HepG2 (cell line): ENCODE measurements at regions not wholly inside any gene's neighbourhood (a gene's known extent, or its start where the extent isn't known, plus 50 kb on each side); places are given as distances from the start of the nearest gene placed in this dataset.

Source experiments
- ISX ChIP-seq: sonication (generic); formaldehyde crosslinking; conservative IDR thresholded peaks from 2 replicates; pipeline ENCODE4 v1.5.0; 2020; ENCODE audit warnings: missing genetic modification reagents
- MEIS1 ChIP-seq: sonication (generic); formaldehyde crosslinking; IDR thresholded peaks from 2 replicates; pipeline ENCODE4 v1.9.0; 2021; ENCODE audit warnings: mild to moderate bottlenecking, missing genetic modification reagents, moderate library complexity, borderline replicate concordance
- POLR2AphosphoS5 ChIP-seq: IDR thresholded peaks from 2 replicates; pipeline ENCODE4 v1.6.1; 2012; ENCODE audit warnings: low read depth, low read length
- RCOR2 ChIP-seq: IDR thresholded peaks from 2 replicates; pipeline ENCODE4 v1.6.1; 2016; ENCODE audit warnings: missing biosample characterization, missing genetic modification reagents
- TP53 ChIP-seq: sonication (generic); formaldehyde crosslinking; conservative IDR thresholded peaks from 2 replicates; pipeline ENCODE4 v1.4.0; 2020; ENCODE audit warnings: missing genetic modification reagents
- ZBTB7A ChIP-seq: sonication (generic); formaldehyde crosslinking; IDR thresholded peaks from 2 replicates; pipeline ENCODE4 v1.8.0; 2022; ENCODE audit warnings: mild to moderate bottlenecking, missing genetic modification reagents
- ZMAT3 ChIP-seq: sonication (generic); formaldehyde crosslinking; conservative IDR thresholded peaks from 2 replicates; pipeline ENCODE4 v1.7.0; 2021; ENCODE audit warnings: missing genetic modification reagents
- ZNF644 ChIP-seq: IDR thresholded peaks from 2 replicates; pipeline ENCODE4 v1.6.1; 2016; ENCODE audit warnings: low read depth
- TF ChIP-seq, protein P1 (sequence below): sonication (generic); formaldehyde crosslinking; IDR thresholded peaks from 2 replicates; pipeline ENCODE4 v1.5.1; 2020; ENCODE audit warnings: mild to moderate bottlenecking, missing genetic modification reagents, borderline replicate concordance
- TF ChIP-seq, protein P2 (sequence below): sonication (generic); formaldehyde crosslinking; IDR thresholded peaks from 2 replicates; pipeline ENCODE4 v1.4.0; 2020; ENCODE audit warnings: missing genetic modification reagents; ENCODE audit errors: not compliant biosample characterization
- TF ChIP-seq, protein P3 (sequence below): sonication (generic); formaldehyde crosslinking; IDR thresholded peaks from 2 replicates; pipeline ENCODE4 v1.4.0; 2020; ENCODE audit warnings: missing genetic modification reagents
- TF ChIP-seq, protein P4 (sequence below): sonication (generic); formaldehyde crosslinking; IDR thresholded peaks from 2 replicates; pipeline ENCODE4 v1.4.0; 2020; ENCODE audit warnings: mild to moderate bottlenecking, missing genetic modification reagents

DNA sequence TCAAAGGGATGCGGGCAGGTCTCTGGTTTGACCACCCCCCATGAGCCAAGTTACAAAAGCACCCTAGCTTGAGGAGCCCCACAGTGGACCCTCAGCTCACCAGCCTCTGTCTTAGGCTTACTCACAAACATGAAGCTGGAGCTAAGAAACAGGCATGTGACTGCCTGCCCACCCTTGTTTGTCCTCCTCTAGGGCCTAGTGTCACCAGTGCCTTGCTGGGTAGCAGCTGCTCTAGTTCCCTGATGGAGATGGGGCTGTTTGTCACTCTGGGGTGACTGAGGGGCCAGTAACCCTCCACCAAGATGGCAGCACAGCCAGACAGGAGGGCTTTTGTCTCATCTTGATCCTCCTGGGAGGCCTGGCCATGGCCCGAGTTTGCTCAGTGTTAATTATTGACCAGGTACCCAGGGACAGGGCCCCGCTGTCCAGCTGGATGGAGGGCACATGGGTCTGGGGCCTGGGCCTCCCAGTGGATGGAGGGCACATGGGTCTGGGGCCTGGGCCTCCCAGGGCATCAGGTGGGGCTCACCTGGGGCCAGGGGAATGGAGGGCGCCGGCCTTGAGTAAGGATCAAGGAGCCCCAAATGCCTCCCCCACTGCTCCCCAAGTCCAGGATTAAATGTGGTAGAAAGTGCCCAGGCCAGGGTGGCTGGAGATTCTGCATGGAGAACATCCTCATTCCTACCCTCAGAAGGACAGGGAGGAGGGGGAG is 185.9 kb upstream of the HAAO start (continued):
- TF ChIP-seq, protein P1, sequence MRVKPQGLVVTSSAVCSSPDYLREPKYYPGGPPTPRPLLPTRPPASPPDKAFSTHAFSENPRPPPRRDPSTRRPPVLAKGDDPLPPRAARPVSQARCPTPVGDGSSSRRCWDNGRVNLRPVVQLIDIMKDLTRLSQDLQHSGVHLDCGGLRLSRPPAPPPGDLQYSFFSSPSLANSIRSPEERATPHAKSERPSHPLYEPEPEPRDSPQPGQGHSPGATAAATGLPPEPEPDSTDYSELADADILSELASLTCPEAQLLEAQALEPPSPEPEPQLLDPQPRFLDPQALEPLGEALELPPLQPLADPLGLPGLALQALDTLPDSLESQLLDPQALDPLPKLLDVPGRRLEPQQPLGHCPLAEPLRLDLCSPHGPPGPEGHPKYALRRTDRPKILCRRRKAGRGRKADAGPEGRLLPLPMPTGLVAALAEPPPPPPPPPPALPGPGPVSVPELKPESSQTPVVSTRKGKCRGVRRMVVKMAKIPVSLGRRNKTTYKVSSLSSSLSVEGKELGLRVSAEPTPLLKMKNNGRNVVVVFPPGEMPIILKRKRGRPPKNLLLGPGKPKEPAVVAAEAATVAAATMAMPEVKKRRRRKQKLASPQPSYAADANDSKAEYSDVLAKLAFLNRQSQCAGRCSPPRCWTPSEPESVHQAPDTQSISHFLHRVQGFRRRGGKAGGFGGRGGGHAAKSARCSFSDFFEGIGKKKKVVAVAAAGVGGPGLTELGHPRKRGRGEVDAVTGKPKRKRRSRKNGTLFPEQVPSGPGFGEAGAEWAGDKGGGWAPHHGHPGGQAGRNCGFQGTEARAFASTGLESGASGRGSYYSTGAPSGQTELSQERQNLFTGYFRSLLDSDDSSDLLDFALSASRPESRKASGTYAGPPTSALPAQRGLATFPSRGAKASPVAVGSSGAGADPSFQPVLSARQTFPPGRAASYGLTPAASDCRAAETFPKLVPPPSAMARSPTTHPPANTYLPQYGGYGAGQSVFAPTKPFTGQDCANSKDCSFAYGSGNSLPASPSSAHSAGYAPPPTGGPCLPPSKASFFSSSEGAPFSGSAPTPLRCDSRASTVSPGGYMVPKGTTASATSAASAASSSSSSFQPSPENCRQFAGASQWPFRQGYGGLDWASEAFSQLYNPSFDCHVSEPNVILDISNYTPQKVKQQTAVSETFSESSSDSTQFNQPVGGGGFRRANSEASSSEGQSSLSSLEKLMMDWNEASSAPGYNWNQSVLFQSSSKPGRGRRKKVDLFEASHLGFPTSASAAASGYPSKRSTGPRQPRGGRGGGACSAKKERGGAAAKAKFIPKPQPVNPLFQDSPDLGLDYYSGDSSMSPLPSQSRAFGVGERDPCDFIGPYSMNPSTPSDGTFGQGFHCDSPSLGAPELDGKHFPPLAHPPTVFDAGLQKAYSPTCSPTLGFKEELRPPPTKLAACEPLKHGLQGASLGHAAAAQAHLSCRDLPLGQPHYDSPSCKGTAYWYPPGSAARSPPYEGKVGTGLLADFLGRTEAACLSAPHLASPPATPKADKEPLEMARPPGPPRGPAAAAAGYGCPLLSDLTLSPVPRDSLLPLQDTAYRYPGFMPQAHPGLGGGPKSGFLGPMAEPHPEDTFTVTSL (CRISPR knock-in tag), result peak; percentile 93
- TF ChIP-seq, protein P2, sequence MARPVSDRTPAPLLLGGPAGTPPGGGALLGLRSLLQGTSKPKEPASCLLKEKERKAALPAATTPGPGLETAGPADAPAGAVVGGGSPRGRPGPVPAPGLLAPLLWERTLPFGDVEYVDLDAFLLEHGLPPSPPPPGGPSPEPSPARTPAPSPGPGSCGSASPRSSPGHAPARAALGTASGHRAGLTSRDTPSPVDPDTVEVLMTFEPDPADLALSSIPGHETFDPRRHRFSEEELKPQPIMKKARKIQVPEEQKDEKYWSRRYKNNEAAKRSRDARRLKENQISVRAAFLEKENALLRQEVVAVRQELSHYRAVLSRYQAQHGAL (CRISPR knock-in tag), result peak; percentile 68
- TF ChIP-seq, protein P3, sequence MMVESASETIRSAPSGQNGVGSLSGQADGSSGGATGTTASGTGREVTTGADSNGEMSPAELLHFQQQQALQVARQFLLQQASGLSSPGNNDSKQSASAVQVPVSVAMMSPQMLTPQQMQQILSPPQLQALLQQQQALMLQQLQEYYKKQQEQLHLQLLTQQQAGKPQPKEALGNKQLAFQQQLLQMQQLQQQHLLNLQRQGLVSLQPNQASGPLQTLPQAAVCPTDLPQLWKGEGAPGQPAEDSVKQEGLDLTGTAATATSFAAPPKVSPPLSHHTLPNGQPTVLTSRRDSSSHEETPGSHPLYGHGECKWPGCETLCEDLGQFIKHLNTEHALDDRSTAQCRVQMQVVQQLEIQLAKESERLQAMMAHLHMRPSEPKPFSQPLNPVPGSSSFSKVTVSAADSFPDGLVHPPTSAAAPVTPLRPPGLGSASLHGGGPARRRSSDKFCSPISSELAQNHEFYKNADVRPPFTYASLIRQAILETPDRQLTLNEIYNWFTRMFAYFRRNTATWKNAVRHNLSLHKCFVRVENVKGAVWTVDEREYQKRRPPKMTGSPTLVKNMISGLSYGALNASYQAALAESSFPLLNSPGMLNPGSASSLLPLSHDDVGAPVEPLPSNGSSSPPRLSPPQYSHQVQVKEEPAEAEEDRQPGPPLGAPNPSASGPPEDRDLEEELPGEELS (CRISPR knock-in tag), result peak; percentile 97
- peak; percentile 93 for TF ChIP-seq RCOR2 (CRISPR knock-in tag)
- TF ChIP-seq ZBTB7A (CRISPR knock-in tag), result peak; percentile 86; the same call in 1 of the 2 replicates
- TF ChIP-seq POLR2AphosphoS5, result peak; percentile 89
- TF ChIP-seq ISX (CRISPR knock-in tag), result no peak
- peak; percentile 97 for TF ChIP-seq ZMAT3 (CRISPR knock-in tag)
- TF ChIP-seq, protein P4, sequence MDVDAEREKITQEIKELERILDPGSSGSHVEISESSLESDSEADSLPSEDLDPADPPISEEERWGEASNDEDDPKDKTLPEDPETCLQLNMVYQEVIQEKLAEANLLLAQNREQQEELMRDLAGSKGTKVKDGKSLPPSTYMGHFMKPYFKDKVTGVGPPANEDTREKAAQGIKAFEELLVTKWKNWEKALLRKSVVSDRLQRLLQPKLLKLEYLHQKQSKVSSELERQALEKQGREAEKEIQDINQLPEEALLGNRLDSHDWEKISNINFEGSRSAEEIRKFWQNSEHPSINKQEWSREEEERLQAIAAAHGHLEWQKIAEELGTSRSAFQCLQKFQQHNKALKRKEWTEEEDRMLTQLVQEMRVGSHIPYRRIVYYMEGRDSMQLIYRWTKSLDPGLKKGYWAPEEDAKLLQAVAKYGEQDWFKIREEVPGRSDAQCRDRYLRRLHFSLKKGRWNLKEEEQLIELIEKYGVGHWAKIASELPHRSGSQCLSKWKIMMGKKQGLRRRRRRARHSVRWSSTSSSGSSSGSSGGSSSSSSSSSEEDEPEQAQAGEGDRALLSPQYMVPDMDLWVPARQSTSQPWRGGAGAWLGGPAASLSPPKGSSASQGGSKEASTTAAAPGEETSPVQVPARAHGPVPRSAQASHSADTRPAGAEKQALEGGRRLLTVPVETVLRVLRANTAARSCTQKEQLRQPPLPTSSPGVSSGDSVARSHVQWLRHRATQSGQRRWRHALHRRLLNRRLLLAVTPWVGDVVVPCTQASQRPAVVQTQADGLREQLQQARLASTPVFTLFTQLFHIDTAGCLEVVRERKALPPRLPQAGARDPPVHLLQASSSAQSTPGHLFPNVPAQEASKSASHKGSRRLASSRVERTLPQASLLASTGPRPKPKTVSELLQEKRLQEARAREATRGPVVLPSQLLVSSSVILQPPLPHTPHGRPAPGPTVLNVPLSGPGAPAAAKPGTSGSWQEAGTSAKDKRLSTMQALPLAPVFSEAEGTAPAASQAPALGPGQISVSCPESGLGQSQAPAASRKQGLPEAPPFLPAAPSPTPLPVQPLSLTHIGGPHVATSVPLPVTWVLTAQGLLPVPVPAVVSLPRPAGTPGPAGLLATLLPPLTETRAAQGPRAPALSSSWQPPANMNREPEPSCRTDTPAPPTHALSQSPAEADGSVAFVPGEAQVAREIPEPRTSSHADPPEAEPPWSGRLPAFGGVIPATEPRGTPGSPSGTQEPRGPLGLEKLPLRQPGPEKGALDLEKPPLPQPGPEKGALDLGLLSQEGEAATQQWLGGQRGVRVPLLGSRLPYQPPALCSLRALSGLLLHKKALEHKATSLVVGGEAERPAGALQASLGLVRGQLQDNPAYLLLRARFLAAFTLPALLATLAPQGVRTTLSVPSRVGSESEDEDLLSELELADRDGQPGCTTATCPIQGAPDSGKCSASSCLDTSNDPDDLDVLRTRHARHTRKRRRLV (CRISPR knock-in tag), result no peak
- TF ChIP-seq TP53 (CRISPR knock-in tag), result 0 out of 2 replicates have a peak, but pooled peaks have one; percentile 71
- TF ChIP-seq MEIS1 (CRISPR knock-in tag), result peak; percentile 96
- peak; percentile 100 for TF ChIP-seq ZNF644 (CRISPR knock-in tag)
